WTC11 (cell line): ENCODE measurements at regions not wholly inside any gene's neighbourhood (a gene's known extent, or its start where the extent isn't known, plus 50 kb on each side); places are given as distances from the start of the nearest gene placed in this dataset.

ENCODE experiments used
- ATAC-seq: fragments of 200-7000 bp; cut with Tn5 transposase; 2 replicates; pipeline ENCODE4 v1.10.0; 2021; ENCODE audit warnings: mild to moderate bottlenecking, moderate library complexity
- CTCF ChIA-PET: fragments of 300-600 bp; sonication (Branson Sonifier 250); formaldehyde crosslinking; loops from one replicate; lab custom pipeline; 2021; ENCODE audit warnings: antibody characterized with exemption; lab: Charles Lee
- POLR2A ChIA-PET: fragments of 350-600 bp; sonication (Branson Sonifier 250); formaldehyde crosslinking; loops from one replicate; lab custom pipeline; 2021; ENCODE audit warnings: antibody characterized with exemption; lab: Charles Lee
- DNase-seq: peaks from one replicate; pipeline ENCODE4 v3.0.0; 2021; ENCODE audit warnings: low spot score
- H3K27ac Mint-ChIP-seq: 2 replicates; pipeline ENCODE4 v1.8.0; 2021; ENCODE audit warnings: mixed read lengths
- H3K27me3 Mint-ChIP-seq: 2 replicates; pipeline ENCODE4 v1.8.0; 2021; ENCODE audit warnings: low read depth, mild to moderate bottlenecking, moderate library complexity, mixed read lengths
- H3K36me3 Mint-ChIP-seq: 2 replicates; pipeline ENCODE4 v1.8.0; 2021; ENCODE audit warnings: mixed read lengths
- H3K4me1 Mint-ChIP-seq: 2 replicates; pipeline ENCODE4 v1.8.0; 2022; ENCODE audit warnings: mixed read lengths
- H3K4me3 Mint-ChIP-seq: 2 replicates; pipeline ENCODE4 v1.8.0; 2021; ENCODE audit warnings: mild to moderate bottlenecking, moderate library complexity, mixed read lengths
- H3K9me3 Mint-ChIP-seq: 2 replicates; pipeline ENCODE4 v1.8.0; 2021; ENCODE audit warnings: mixed read lengths
- ARID4B ChIP-seq: sonication (generic); formaldehyde crosslinking; IDR thresholded peaks from 2 replicates; pipeline ENCODE4 v1.8.0; 2023; ENCODE audit warnings: missing genetic modification reagents, mild to moderate bottlenecking, borderline replicate concordance
- CREM ChIP-seq: sonication (generic); formaldehyde crosslinking; IDR thresholded peaks from 2 replicates; pipeline ENCODE4 v1.8.1; 2022; ENCODE audit warnings: mild to moderate bottlenecking, missing genetic modification reagents, moderate library complexity
- ESRRA ChIP-seq: sonication (generic); formaldehyde crosslinking; IDR thresholded peaks from 2 replicates; pipeline ENCODE4 v1.8.1; 2022; ENCODE audit warnings: mild to moderate bottlenecking, missing genetic modification reagents, borderline replicate concordance
- HMGA2 ChIP-seq: fragments of 250-450 bp; sonication (Bioruptor Pico); IDR thresholded peaks from 2 replicates; pipeline ENCODE4 v1.4.0; 2021; ENCODE audit warnings: mild to moderate bottlenecking, moderate library complexity
- HMGXB4 ChIP-seq: sonication (generic); formaldehyde crosslinking; IDR thresholded peaks from 2 replicates; pipeline ENCODE4 v1.8.1; 2023; ENCODE audit warnings: mild to moderate bottlenecking, moderate library complexity, missing genetic modification reagents
- JUN ChIP-seq: sonication (generic); formaldehyde crosslinking; IDR thresholded peaks from 2 replicates; pipeline ENCODE4 v1.8.0; 2023; ENCODE audit warnings: mild to moderate bottlenecking, missing genetic modification reagents
- STAT6 ChIP-seq: sonication (generic); formaldehyde crosslinking; conservative IDR thresholded peaks from 2 replicates; pipeline ENCODE4 v1.8.1; 2023; ENCODE audit warnings: mild to moderate bottlenecking, low read depth, missing genetic modification reagents, moderate library complexity
- ZNF232 ChIP-seq: sonication (generic); formaldehyde crosslinking; IDR thresholded peaks from 2 replicates; pipeline ENCODE4 v1.8.0; 2022; ENCODE audit warnings: mild to moderate bottlenecking, missing genetic modification reagents
- ZNF423 ChIP-seq: fragments of 250-450 bp; sonication (Bioruptor Pico); IDR thresholded peaks from 2 replicates; pipeline ENCODE4 v2.1.2; 2022; ENCODE audit warnings: mild to moderate bottlenecking, moderate library complexity
- ZNF532 ChIP-seq: fragments of 250-450 bp; sonication (Bioruptor Pico); IDR thresholded peaks from 2 replicates; pipeline ENCODE4 v1.9.0; 2021; ENCODE audit warnings: mild to moderate bottlenecking, borderline replicate concordance

GRCh38 chr3:31174079-31174478, 279.6 kb upstream of the GADL1 start (continued):
- no peak for TF ChIP-seq STAT6 (CRISPR knock-in tag)
- no peak for TF ChIP-seq ZNF232 (CRISPR knock-in tag)
- TF ChIP-seq HMGA2 = no peak
- no peak for TF ChIP-seq ESRRA (CRISPR knock-in tag)
- TF ChIP-seq ARID4B = no peak
- TF ChIP-seq JUN (CRISPR knock-in tag) = no peak
- TF ChIP-seq ZNF423 = no peak

GRCh38 chr3:31176045-31176444, 281.6 kb upstream of the GADL1 start:
- ChIA-PET CTCF (no interaction called here), POLR2A (no interaction called here)
- H3K27ac Mint-ChIP-seq = no peak overlapping the region
- no peaks in the 10 kb centered on the region for H3K27me3 Mint-ChIP-seq
- no peaks in the 10 kb centered on the region for H3K36me3 Mint-ChIP-seq
- DNase-seq (no peak), ATAC-seq (no peak)
- peaks cover 4% of the 10 kb centered on the region for H3K9me3 Mint-ChIP-seq
- H3K4me1 Mint-ChIP-seq = peaks cover 7% of the 10 kb centered on the region
- H3K4me3 Mint-ChIP-seq = no peak overlapping the region
- TF ChIP-seq ZNF423 (no peak), CREM (no peak), ARID4B (no peak), ZNF532 (CRISPR knock-in tag) (no peak), HMGXB4 (CRISPR knock-in tag) (no peak)
